Mucosa of stomach (tissue), 1 donor: ENCODE measurements at regions not wholly inside any gene's neighbourhood (a gene's known extent, or its start where the extent isn't known, plus 50 kb on each side); places are given as distances from the start of the nearest gene placed in this dataset.

Experiments
- H3K27me3 ChIP-seq: one replicate; pipeline ENCODE4 v1.7.0; 2013; ENCODE audit warnings: mild to moderate bottlenecking, low read length; ENCODE audit not compliant: control insufficient read depth, insufficient read depth
- H3K36me3 ChIP-seq: one replicate; pipeline ENCODE4 v1.7.0; 2013; ENCODE audit warnings: low read length; ENCODE audit not compliant: control insufficient read depth, insufficient read depth
- H3K4me1 ChIP-seq: one replicate; pipeline ENCODE4 v1.7.0; 2013; ENCODE audit warnings: mild to moderate bottlenecking, low read length; ENCODE audit not compliant: control insufficient read depth, insufficient read depth
- H3K4me3 ChIP-seq: one replicate; pipeline ENCODE4 v1.7.0; 2013; ENCODE audit warnings: low read length
- H3K9ac ChIP-seq: one replicate; pipeline ENCODE4 v1.7.0; 2013; ENCODE audit warnings: mild to moderate bottlenecking, low read length, moderate library complexity
- H3K9me3 ChIP-seq: one replicate; pipeline ENCODE4 v1.7.0; 2013; ENCODE audit warnings: mild to moderate bottlenecking, low read length, moderate library complexity; ENCODE audit not compliant: control insufficient read depth
- donor health status: Pancreatic carcinoma.

GRCh38 chr13:88637935-88638334 lies 966.8 kb downstream of the SLITRK5 start:
- no peak overlapping the region for H3K9ac ChIP-seq
- no peaks in the 10 kb centered on the region for H3K9me3 ChIP-seq
- H3K4me3 ChIP-seq, result no peak overlapping the region
- no peaks in the 10 kb centered on the region for H3K27me3 ChIP-seq
- no peaks in the 10 kb centered on the region for H3K36me3 ChIP-seq
- H3K4me1 ChIP-seq, result no peaks in the 10 kb centered on the region

- Histone ChIP-seq H3K36me3 (no peaks in the 10 kb centered on the region), H3K27me3 (no peaks in the 10 kb centered on the region), H3K4me1 (no peaks in the 10 kb centered on the region), H3K4me3 (no peak overlapping the region), H3K9me3 (no peaks in the 10 kb centered on the region), H3K9ac (no peak overlapping the region)
These were observed 972.1 kb downstream of the SLITRK5 start for GRCh38 chr13:88643233-88643632.

GRCh38 chr13:88648598-88649373 lies 977.6 kb downstream of the SLITRK5 start:
- no peaks in the 10 kb centered on the region for H3K36me3 ChIP-seq
- no peaks in the 10 kb centered on the region for H3K9me3 ChIP-seq
- H3K9ac ChIP-seq, result no peak overlapping the region
- no peaks in the 10 kb centered on the region for H3K27me3 ChIP-seq
- no peak overlapping the region for H3K4me3 ChIP-seq
- H3K4me1 ChIP-seq, result no peaks in the 10 kb centered on the region

- Histone ChIP-seq H3K27me3 (no peaks in the 10 kb centered on the region), H3K4me3 (no peak overlapping the region), H3K9ac (no peak overlapping the region), H3K36me3 (no peaks in the 10 kb centered on the region), H3K4me1 (no peaks in the 10 kb centered on the region), H3K9me3 (no peaks in the 10 kb centered on the region)
These were observed 978.7 kb downstream of the SLITRK5 start for GRCh38 chr13:88649855-88650254.

- Histone ChIP-seq H3K9ac (no peak overlapping the region), H3K36me3 (no peaks in the 10 kb centered on the region), H3K27me3 (no peaks in the 10 kb centered on the region), H3K4me1 (no peaks in the 10 kb centered on the region), H3K4me3 (no peak overlapping the region), H3K9me3 (no peaks in the 10 kb centered on the region)
These were observed 980.4 kb downstream of the SLITRK5 start for GRCh38 chr13:88651531-88651930.

- H3K9me3 ChIP-seq, result no peaks in the 10 kb centered on the region
- H3K4me1 ChIP-seq, result no peaks in the 10 kb centered on the region
- H3K36me3 ChIP-seq, result no peaks in the 10 kb centered on the region
- no peak overlapping the region for H3K9ac ChIP-seq
- no peaks in the 10 kb centered on the region for H3K27me3 ChIP-seq
- H3K4me3 ChIP-seq, result no peak overlapping the region
These were observed 985.6 kb downstream of the SLITRK5 start for GRCh38 chr13:88656751-88657150.

GRCh38 chr13:88670509-88670908 lies 999.3 kb downstream of the SLITRK5 start:
- Histone ChIP-seq H3K27me3 (no peaks in the 10 kb centered on the region), H3K4me1 (no peaks in the 10 kb centered on the region), H3K4me3 (no peak overlapping the region), H3K9ac (no peak overlapping the region), H3K36me3 (no peaks in the 10 kb centered on the region), H3K9me3 (no peaks in the 10 kb centered on the region)

- Histone ChIP-seq H3K27me3 (no peaks in the 10 kb centered on the region), H3K36me3 (no peaks in the 10 kb centered on the region), H3K4me1 (no peaks in the 10 kb centered on the region), H3K4me3 (no peak overlapping the region), H3K9ac (no peak overlapping the region), H3K9me3 (no peaks in the 10 kb centered on the region)
These were observed 1003.7 kb downstream of the SLITRK5 start for GRCh38 chr13:88674841-88675240.

GRCh38 chr13:88675347-88675996 lies 1004.3 kb downstream of the SLITRK5 start:
- Histone ChIP-seq H3K27me3 (no peaks in the 10 kb centered on the region), H3K9me3 (no peaks in the 10 kb centered on the region), H3K9ac (no peak overlapping the region), H3K36me3 (no peaks in the 10 kb centered on the region), H3K4me1 (no peaks in the 10 kb centered on the region), H3K4me3 (no peak overlapping the region)

- no peaks in the 10 kb centered on the region for H3K9me3 ChIP-seq
- no peaks in the 10 kb centered on the region for H3K4me1 ChIP-seq
- no peak overlapping the region for H3K9ac ChIP-seq
- H3K27me3 ChIP-seq, result no peaks in the 10 kb centered on the region
- no peaks in the 10 kb centered on the region for H3K36me3 ChIP-seq
- no peak overlapping the region for H3K4me3 ChIP-seq
These were observed 1004.8 kb downstream of the SLITRK5 start for GRCh38 chr13:88676016-88676415.

GRCh38 chr13:88685459-88685858 lies 1014.3 kb downstream of the SLITRK5 start:
- Histone ChIP-seq H3K36me3 (no peaks in the 10 kb centered on the region), H3K9me3 (no peaks in the 10 kb centered on the region), H3K4me3 (no peak overlapping the region), H3K4me1 (no peaks in the 10 kb centered on the region), H3K9ac (no peak overlapping the region), H3K27me3 (no peaks in the 10 kb centered on the region)

GRCh38 chr13:88701551-88701950 lies 1030.4 kb downstream of the SLITRK5 start:
- Histone ChIP-seq H3K9me3 (no peaks in the 10 kb centered on the region), H3K36me3 (no peaks in the 10 kb centered on the region), H3K27me3 (no peaks in the 10 kb centered on the region), H3K4me1 (peaks cover 4% of the 10 kb centered on the region), H3K9ac (no peak overlapping the region), H3K4me3 (no peak overlapping the region)
